ENCODE measurements at regions not wholly inside any gene's neighbourhood (a gene's known extent, or its start where the extent isn't known, plus 50 kb on each side); places are given as distances from the start of the nearest gene placed in this dataset.

DNA sequence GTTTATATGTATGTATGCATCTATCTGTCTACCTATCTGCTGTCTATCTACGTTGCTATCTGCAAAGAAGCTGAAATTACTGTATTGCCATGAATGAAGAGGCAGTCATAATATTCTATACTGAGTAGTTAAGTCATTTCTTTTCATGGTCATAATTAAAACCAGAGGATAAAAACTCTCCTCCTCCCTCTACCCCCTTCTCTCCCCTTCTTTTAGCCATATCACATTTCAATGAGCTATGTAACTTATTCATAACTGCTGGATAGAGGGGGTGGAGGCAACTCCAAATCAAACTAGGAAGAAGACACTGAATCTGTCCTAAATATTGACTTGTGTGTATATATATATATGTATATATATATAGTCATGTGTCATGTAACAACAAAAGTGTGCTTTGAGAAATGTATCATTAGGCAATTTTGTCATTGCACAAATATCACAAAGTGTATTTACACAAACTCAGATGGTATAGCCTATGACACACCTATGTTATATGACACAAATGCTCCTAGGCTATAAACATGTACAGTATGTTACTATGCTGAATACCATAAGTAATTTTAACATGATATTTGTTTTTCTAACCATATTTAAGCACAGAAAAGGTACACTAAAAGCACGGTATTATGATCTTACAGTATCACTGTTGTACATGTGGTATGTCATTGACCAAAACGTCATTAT lies 229.7 kb upstream of the KCNMB2 start (continued):
- TF ChIP-seq RNF2 (IDR thresholded peaks at IDR 0.05; ENCODE audit: borderline replicate concordance, low read depth, low read length, missing control alignments, poor library complexity, severe bottlenecking) (no peak), CBX8 (IDR thresholded peaks at IDR 0.05; ENCODE audit: borderline replicate concordance, low read depth, low read length) (no peak), RBBP5 (IDR thresholded peaks at IDR 0.05; ENCODE audit: borderline replicate concordance, low read depth, low read length) (no peak), SRF (IDR thresholded peaks at IDR 0.05; ENCODE audit: low read depth, low read length) (no peak), GTF2F1 (IDR thresholded peaks at IDR 0.05; ENCODE audit: borderline replicate concordance, low read depth, low read length) (no peak), TEAD4 (IDR thresholded peaks at IDR 0.05; ENCODE audit: low read depth, low read length) (no peak), SUZ12 (IDR thresholded peaks at IDR 0.05; ENCODE audit: low read length) (no peak)
